ENCODE measurements at regions not wholly inside any gene's neighbourhood (a gene's known extent, or its start where the extent isn't known, plus 50 kb on each side); places are given as distances from the start of the nearest gene placed in this dataset.

- TF ChIP-seq CTCF (IDR thresholded peaks at IDR 0.05; ENCODE audit: low read depth, low read length), result no peak
- DNase-seq, result no peak
Measured at GRCh38 chr15:45941367-45941766, 306.5 kb downstream of the SQOR start.

GRCh38 chr15:45943240-45943639 is 308.4 kb downstream of the SQOR start:
- no peak for DNase-seq
- H3K36me3 ChIP-seq, result no peaks in the 10 kb centered on the region
- H3K27me3 ChIP-seq (ENCODE audit: insufficient read depth, low read depth, severe bottlenecking), result no peaks in the 10 kb centered on the region
- TF ChIP-seq CTCF (IDR thresholded peaks at IDR 0.05; ENCODE audit: low read depth, low read length), result no peak
- H3K27ac ChIP-seq, result no peak overlapping the region
- H3K9me3 ChIP-seq (ENCODE audit: severe bottlenecking), result no peaks in the 10 kb centered on the region
- no peak overlapping the region for H3K4me3 ChIP-seq (ENCODE audit: low read depth, low read length)

More at GRCh38 chr15:45941367-45941766, 306.5 kb downstream of the SQOR start:
- H3K27me3 ChIP-seq (ENCODE audit: insufficient read depth, low read depth, severe bottlenecking), result no peaks in the 10 kb centered on the region
- no peak overlapping the region for H3K27ac ChIP-seq
- no peak overlapping the region for H3K4me3 ChIP-seq (ENCODE audit: low read depth, low read length)
- H3K9me3 ChIP-seq (ENCODE audit: severe bottlenecking), result no peaks in the 10 kb centered on the region
- no peaks in the 10 kb centered on the region for H3K36me3 ChIP-seq

- no peak for TF ChIP-seq CTCF (IDR thresholded peaks at IDR 0.05; ENCODE audit: low read depth, low read length)
- Histone ChIP-seq H3K9me3 (ENCODE audit: severe bottlenecking) (no peaks in the 10 kb centered on the region), H3K27ac (no peak overlapping the region), H3K36me3 (no peaks in the 10 kb centered on the region), H3K4me3 (ENCODE audit: low read depth, low read length) (no peak overlapping the region), H3K27me3 (ENCODE audit: insufficient read depth, low read depth, severe bottlenecking) (no peaks in the 10 kb centered on the region)
- no peak for DNase-seq
Measured at GRCh38 chr15:45946111-45946510, 311.3 kb downstream of the SQOR start.

GRCh38 chr15:45948181-45948621 is 313.4 kb downstream of the SQOR start:
- no peak overlapping the region for H3K27ac ChIP-seq
- DNase-seq, result no peak
- H3K27me3 ChIP-seq (ENCODE audit: insufficient read depth, low read depth, severe bottlenecking), result no peaks in the 10 kb centered on the region
- no peaks in the 10 kb centered on the region for H3K36me3 ChIP-seq
- H3K9me3 ChIP-seq (ENCODE audit: severe bottlenecking), result no peaks in the 10 kb centered on the region
- TF ChIP-seq CTCF (IDR thresholded peaks at IDR 0.05; ENCODE audit: low read depth, low read length), result no peak
- no peak overlapping the region for H3K4me3 ChIP-seq (ENCODE audit: low read depth, low read length)

- Histone ChIP-seq H3K9me3 (ENCODE audit: severe bottlenecking) (no peaks in the 10 kb centered on the region), H3K36me3 (no peaks in the 10 kb centered on the region), H3K27me3 (ENCODE audit: insufficient read depth, low read depth, severe bottlenecking) (no peaks in the 10 kb centered on the region), H3K4me3 (ENCODE audit: low read depth, low read length) (no peak overlapping the region), H3K27ac (no peak overlapping the region)
- no peak for TF ChIP-seq CTCF (IDR thresholded peaks at IDR 0.05; ENCODE audit: low read depth, low read length)
- DNase-seq, result no peak
Measured at GRCh38 chr15:45958924-45959323, 324.1 kb downstream of the SQOR start.

GRCh38 chr15:45962733-45963132 is 327.9 kb downstream of the SQOR start:
- no peak for TF ChIP-seq CTCF (IDR thresholded peaks at IDR 0.05; ENCODE audit: low read depth, low read length)
- Histone ChIP-seq H3K9me3 (ENCODE audit: severe bottlenecking) (no peaks in the 10 kb centered on the region), H3K27me3 (ENCODE audit: insufficient read depth, low read depth, severe bottlenecking) (no peaks in the 10 kb centered on the region), H3K27ac (no peak overlapping the region), H3K36me3 (no peaks in the 10 kb centered on the region), H3K4me3 (ENCODE audit: low read depth, low read length) (no peak overlapping the region)
- DNase-seq, result no peak

All from WERI-Rb-1 (cell line).